ENCODE measurements at regions not wholly inside any gene's neighbourhood (a gene's known extent, or its start where the extent isn't known, plus 50 kb on each side); places are given as distances from the start of the nearest gene placed in this dataset.

DNA sequence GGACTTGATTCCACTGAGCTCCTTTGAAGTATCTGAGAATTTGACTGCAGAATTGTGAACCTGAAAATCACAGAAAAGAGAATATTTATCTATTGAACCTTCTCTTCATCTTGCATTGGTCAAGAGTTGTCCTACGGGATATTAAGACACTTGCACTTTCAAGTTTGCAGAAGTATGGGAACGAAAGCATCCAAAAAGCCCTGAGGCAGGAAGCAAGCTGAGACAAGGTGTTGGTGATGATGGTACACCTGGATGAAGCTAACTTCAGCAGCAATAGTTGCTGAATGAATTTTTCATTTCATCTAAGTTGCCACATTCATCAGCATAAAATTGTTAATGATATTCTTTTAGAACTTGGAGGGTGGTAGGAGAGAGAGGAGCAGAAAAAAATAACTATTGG is 686.6 kb upstream of the ADAMTS5 start:
- TF ChIP-seq, protein P1, sequence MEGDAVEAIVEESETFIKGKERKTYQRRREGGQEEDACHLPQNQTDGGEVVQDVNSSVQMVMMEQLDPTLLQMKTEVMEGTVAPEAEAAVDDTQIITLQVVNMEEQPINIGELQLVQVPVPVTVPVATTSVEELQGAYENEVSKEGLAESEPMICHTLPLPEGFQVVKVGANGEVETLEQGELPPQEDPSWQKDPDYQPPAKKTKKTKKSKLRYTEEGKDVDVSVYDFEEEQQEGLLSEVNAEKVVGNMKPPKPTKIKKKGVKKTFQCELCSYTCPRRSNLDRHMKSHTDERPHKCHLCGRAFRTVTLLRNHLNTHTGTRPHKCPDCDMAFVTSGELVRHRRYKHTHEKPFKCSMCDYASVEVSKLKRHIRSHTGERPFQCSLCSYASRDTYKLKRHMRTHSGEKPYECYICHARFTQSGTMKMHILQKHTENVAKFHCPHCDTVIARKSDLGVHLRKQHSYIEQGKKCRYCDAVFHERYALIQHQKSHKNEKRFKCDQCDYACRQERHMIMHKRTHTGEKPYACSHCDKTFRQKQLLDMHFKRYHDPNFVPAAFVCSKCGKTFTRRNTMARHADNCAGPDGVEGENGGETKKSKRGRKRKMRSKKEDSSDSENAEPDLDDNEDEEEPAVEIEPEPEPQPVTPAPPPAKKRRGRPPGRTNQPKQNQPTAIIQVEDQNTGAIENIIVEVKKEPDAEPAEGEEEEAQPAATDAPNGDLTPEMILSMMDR (IDR thresholded peaks at IDR 0.05; ENCODE audit: low read depth, low read length), result no peak
- H3K27me3 ChIP-seq (ENCODE audit: insufficient read depth, low read depth, severe bottlenecking), result peaks cover 35% of the 10 kb centered on the region
- H3K9me3 ChIP-seq (ENCODE audit: severe bottlenecking), result no peaks in the 10 kb centered on the region
- no peak overlapping the region for H3K4me3 ChIP-seq (ENCODE audit: low read depth, low read length)
- no peak for DNase-seq
- H3K27ac ChIP-seq, result no peak overlapping the region
- no peaks in the 10 kb centered on the region for H3K36me3 ChIP-seq

DNA sequence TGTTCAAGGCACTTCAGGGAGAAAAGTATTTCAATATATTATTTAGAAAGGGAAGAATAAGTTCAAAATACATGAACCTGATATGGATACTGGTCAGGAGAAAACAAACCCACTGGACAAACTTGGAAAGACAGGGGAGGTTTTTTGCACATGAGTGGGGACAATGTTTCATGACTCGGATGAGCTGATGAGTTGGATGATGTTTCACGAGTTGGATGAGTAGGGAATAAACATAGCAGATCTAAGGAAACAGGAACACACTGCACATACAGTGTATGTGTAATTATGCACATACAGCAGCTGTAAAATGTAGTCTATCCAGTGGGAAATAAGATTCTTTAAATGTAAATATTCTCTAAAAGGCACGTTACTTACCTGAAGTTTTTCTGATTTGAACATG is 682.9 kb upstream of the ADAMTS5 start:
- Histone ChIP-seq H3K9me3 (ENCODE audit: severe bottlenecking) (no peaks in the 10 kb centered on the region), H3K27ac (no peak overlapping the region), H3K27me3 (ENCODE audit: insufficient read depth, low read depth, severe bottlenecking) (peaks cover 48% of the 10 kb centered on the region), H3K4me3 (ENCODE audit: low read depth, low read length) (no peak overlapping the region), H3K36me3 (no peaks in the 10 kb centered on the region)
- no peak for DNase-seq
- TF ChIP-seq, protein P1 (IDR thresholded peaks at IDR 0.05; ENCODE audit: low read depth, low read length), result no peak

DNA sequence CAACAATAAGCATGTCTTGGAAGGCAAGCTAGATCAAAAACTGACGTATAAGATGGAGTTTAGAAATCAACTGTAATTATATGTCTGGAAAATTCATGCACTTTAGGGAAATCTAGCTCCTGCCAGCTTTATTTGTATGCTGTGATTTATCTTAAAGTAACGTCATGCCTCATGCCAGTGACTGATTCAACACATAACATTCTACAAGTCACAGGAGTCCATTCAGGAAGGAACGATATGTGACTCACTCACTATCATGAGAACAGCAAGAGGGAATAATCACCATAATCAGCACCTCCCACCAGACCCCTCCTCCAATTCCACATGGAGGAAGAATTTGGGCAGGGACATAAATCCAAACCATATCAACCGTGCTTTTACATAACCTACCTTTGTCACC is 682.4 kb upstream of the ADAMTS5 start:
- Histone ChIP-seq H3K9me3 (ENCODE audit: severe bottlenecking) (no peaks in the 10 kb centered on the region), H3K27ac (no peak overlapping the region), H3K36me3 (no peaks in the 10 kb centered on the region), H3K27me3 (ENCODE audit: insufficient read depth, low read depth, severe bottlenecking) (peaks cover 53% of the 10 kb centered on the region), H3K4me3 (ENCODE audit: low read depth, low read length) (no peak overlapping the region)
- TF ChIP-seq, protein P1 (IDR thresholded peaks at IDR 0.05; ENCODE audit: low read depth, low read length), result no peak
- no peak for DNase-seq

DNA sequence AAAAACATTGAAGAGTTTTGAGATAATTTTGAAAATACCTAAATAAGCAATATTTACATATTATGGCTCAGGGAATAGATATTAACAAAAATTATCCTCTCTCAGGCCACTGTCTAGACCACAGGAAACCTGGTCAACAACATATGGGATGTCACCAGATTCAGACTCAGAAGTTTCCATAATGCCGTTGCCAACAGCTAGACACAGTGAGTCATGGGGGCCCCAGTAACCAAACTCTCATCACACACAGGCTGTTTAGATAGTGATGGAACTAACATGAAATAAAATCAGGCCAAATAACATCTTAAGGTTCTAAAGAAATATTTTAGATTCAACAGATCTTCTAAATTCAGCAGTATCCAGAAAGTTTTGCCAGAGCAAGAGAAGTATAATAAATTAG is 681.7 kb upstream of the ADAMTS5 start:
- TF ChIP-seq, protein P1 (IDR thresholded peaks at IDR 0.05; ENCODE audit: low read depth, low read length), result no peak
- no peaks in the 10 kb centered on the region for H3K36me3 ChIP-seq
- H3K27ac ChIP-seq, result no peak overlapping the region
- H3K27me3 ChIP-seq (ENCODE audit: insufficient read depth, low read depth, severe bottlenecking), result peaks cover 57% of the 10 kb centered on the region
- no peak for DNase-seq
- H3K9me3 ChIP-seq (ENCODE audit: severe bottlenecking), result no peaks in the 10 kb centered on the region
- no peak overlapping the region for H3K4me3 ChIP-seq (ENCODE audit: low read depth, low read length)

- Histone ChIP-seq H3K36me3 (no peaks in the 10 kb centered on the region), H3K27ac (no peak overlapping the region), H3K4me3 (ENCODE audit: low read depth, low read length) (no peak overlapping the region), H3K9me3 (ENCODE audit: severe bottlenecking) (no peaks in the 10 kb centered on the region), H3K27me3 (ENCODE audit: insufficient read depth, low read depth, severe bottlenecking) (peaks cover 54% of the 10 kb centered on the region)
- TF ChIP-seq, protein P1 (IDR thresholded peaks at IDR 0.05; ENCODE audit: low read depth, low read length), result no peak
- no peak for DNase-seq
Measured at GRCh38 chr21:27647921-27648320, 681.0 kb upstream of the ADAMTS5 start.

DNA sequence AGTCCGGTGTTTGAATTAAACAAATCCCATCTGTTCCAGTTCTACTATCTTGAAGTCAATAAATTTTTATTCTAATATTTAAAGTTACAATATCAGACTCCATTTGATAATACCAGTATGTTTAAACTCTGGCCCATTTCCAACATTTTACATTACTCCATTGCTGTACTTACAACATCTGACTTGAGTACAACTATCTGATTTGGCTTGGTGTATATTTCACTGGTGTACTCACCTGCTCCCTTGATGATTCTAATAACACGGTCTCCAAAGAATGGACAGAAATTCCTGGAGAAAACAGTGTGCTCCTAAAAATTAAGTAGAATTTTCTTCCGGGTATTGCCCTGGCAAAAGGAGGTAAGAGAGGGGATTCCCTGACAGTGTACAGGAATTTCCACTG is 680.5 kb upstream of the ADAMTS5 start:
- no peaks in the 10 kb centered on the region for H3K9me3 ChIP-seq (ENCODE audit: severe bottlenecking)
- DNase-seq, result no peak
- peaks cover 56% of the 10 kb centered on the region for H3K27me3 ChIP-seq (ENCODE audit: insufficient read depth, low read depth, severe bottlenecking)
- TF ChIP-seq, protein P1 (IDR thresholded peaks at IDR 0.05; ENCODE audit: low read depth, low read length), result no peak
- no peaks in the 10 kb centered on the region for H3K36me3 ChIP-seq
- H3K4me3 ChIP-seq (ENCODE audit: low read depth, low read length), result no peak overlapping the region
- no peak overlapping the region for H3K27ac ChIP-seq
